GM18526 (cell line): ENCODE measurements at regions not wholly inside any gene's neighbourhood (a gene's known extent, or its start where the extent isn't known, plus 50 kb on each side); places are given as distances from the start of the nearest gene placed in this dataset.

Experiments used
- POLR2A ChIP-seq: IDR thresholded peaks from 3 replicates; pipeline ENCODE4 v1.6.1; 2011; ENCODE audit not compliant: insufficient read length; ENCODE audit errors: extremely low read depth

DNA sequence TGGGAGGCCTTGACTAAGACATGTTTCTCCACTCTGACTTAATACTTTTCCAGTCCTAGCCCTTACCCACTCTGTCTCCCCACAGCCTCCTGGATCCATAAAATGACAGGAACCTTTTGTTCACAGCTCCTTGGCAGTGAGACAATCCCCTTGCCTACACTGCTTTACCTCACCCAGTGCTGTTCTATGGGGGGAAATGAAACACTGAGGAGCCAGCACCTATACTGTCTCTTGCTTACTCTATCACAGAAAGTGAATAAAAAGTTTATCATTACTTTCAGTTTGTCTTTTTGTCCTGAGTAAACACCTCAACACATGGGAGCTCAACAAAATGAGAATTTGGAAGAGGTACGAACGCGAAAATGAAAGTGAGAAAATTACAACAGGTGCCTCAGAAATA is 127.2 kb upstream of the DAAM1 start:
- no peak for TF ChIP-seq POLR2A

DNA sequence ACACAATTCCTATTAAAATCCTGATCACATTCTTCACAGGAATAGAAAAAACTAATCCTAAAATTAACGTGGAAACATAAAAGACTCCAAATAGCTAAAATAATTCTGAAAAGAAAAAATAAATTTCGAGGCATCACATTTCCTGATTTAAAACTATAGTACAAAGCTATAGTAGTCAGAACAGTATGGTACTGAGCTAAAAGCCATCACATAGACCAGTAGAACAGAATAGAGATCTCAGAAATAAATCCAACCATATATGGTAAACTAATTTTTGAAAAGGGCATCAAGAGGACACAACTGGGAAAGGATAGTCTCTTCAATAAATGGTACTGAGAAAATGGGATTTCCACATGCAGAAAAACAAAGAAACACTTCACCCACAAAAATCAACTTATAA is 125.2 kb upstream of the DAAM1 start:
- no peak for TF ChIP-seq POLR2A

DNA sequence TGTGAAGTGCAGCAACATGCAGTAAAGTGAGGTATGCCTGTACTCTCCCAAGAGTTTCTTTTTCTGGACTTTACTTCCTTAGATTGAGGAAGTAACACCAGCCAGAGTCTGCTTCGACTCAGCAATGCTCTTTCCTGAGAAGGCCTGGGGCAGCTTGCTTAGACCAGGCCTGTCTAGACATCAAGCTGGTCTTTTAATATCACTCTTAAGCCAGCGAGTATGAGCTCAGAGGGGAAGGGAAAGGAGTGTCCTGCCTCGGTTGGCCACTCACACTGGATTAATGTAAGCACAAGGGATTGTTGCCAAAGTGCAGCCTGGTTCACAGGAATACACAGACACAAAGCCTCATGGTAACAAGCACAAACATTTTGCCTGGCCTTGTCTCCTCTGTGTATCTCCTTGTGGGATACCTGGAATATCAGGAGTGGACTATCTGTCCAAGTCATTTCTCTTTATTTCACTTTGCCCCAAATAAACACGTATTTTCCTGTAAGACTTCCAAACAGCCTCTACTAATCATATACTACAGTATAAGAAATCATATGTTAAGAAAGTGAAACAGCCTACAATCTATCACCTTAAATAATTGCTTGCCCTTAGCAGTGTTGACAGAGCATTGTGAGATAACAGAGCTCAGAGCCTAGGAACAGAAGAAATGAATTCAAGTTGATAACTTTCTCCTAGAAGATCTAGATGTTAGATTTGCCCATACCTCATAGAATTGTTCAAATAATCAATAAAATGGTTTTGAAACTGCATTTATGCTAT is 121.2 kb upstream of the DAAM1 start:
- no peak for TF ChIP-seq POLR2A

DNA sequence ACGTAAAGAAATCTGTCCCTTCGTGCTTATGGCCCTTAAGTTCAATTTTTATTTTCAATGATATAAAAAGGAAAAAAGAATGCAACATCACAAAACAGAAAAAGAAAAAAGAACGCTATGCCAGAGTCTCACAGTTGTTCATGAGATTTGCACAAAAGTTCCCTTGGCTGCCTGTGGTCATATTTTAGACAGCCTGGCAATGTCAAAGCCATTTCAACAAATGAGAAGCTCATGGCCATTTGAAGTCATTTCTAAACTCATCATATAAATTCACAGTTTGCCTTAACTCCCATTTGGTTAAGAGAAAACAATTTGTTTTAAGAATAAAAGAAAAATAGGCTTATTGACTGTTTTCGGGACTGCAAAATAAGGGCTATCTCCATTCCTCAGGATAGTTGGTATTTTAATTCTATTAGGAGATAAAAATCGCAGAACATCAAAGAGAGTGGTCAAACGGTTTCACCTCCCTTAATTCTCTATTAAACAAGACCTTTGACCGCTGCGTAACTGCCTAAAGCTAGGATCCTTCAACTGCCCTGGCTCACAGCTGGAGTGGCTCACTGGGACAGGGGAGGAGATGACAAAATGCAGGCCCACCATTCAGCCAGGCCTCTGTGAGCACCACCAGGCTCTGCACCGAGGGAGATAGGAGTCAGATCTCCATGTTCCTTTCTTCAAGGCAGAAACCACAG is 119.2 kb upstream of the DAAM1 start:
- TF ChIP-seq POLR2A, result no peak

DNA sequence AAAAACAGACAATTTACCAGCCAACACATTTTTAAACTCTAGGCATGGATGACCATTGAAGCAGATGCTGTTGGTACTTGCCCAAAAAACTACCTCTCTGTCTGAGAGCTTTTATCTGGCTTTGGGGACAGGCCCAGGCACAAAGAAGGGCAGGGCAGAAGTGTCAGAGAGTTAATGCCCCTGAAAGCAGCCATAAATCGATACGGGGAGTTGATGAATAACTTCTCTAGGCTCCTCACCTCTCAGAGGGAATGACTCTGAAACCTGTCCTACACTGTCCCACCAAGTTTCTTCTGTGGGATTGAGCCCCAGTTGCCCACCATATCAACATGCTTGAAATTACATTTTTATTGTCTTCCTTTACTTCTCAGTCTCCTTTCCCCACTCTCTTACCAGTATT is 113.0 kb upstream of the DAAM1 start:
- TF ChIP-seq POLR2A, result no peak

DNA sequence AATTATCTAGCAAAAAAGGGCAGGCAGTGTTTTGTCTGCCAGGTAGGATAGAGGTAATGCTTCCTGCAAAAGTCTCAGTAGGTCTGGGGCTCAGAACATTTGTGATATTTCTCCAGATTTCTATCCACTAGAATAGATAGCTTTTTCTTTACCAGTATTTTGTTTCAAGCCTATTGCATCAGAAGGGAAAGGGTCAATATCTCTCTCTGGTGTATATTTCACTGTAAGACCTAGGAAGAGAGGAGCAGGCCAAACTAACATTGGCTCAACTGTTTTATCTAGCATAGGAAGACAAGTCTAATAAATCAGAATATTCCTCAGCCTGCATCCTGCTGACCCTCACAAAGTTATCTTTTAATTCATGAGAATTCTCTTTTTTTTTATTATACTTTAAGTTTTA is 106.7 kb upstream of the DAAM1 start:
- no peak for TF ChIP-seq POLR2A

DNA sequence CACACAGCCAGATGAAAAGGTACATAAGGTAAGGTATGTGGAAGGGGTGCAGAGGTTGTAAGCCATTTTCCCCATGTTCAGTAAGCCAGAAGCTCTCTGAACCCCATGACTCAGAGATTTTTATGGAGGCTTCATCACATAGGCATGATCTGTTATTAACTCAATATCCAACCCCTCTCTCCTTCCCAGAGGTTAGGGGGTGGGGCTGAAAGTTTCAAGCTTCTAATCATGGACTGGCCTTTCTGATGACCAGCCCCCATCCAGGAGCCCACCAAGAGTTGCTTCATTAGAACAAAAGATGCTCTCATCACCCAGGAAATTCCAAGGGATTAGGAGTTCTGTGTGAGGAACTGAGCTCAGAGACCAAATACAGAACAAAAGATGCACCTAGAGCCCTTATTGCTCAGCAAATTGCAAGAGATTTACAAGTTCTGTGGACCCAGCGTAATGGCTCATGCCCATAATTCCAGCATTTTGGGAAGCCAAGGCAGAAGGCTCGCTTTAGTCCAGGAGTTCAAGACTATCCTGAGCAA is 103.2 kb upstream of the DAAM1 start:
- TF ChIP-seq POLR2A, result no peak

DNA sequence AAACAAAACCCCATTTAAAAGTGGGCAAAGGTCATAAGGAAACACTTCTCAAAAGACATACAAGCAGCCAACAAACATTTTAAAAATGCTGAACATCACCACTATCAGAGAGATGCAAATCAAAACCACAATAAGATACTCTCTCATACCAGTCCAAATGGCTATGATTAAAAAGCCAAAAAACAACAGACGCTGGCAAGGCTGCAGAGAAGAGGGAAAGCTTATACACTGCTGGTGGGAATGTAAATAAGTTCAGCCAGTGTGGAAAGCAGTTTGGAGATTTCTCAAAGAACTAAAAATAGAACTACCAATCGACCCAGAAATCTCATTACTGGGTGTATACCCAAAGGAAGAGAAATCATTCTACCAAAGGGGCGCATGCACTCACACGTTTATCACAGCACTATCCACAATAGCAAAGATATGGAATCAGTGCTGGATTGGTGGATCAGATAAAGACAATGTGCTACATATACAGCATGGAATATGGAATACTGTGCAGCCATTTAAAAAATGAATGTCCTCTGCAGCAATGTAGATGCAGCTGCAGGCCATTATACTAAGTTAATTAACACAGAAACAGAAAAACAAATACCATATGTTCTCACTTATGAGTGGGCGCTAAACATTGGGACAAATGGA is 102.1 kb upstream of the DAAM1 start:
- no peak for TF ChIP-seq POLR2A

DNA sequence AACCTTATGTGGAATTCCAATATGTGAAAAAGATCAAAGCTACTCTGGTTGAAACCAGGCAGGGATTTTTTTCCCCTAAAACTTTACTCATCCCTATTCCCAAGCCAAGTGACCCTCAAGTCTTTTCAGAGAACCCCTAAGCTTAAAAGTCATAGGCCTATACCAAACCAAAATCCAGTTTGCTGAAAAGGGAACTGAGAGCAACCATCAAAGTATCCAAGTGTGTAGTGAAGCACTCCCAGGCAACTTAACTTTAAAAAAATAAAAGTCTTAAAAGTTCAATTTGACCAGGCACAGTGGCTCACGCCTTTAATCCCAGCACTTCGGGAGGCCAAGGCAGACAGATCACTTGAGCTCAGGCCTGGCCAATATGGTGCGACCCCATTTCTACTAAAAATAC is 101.2 kb upstream of the DAAM1 start:
- TF ChIP-seq POLR2A, result no peak

DNA sequence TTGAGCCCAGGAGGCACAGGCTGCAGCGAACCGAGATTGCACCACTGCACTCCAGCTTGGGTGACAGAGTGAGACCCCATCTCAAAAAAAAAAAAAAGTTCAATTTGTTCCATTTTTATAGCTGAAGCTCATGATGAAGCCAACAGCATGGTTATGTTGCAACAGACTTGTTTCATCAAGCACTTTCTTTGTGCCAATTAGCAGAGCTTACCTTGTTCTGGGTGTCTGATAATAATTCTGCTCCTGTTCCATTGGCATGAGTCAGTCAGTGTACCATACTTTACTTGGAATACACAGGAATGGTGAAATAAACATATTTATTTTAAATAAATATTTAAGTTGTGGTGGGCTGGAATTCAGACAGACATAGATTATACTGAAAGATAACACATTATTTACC is 100.8 kb upstream of the DAAM1 start:
- TF ChIP-seq POLR2A, result no peak

DNA sequence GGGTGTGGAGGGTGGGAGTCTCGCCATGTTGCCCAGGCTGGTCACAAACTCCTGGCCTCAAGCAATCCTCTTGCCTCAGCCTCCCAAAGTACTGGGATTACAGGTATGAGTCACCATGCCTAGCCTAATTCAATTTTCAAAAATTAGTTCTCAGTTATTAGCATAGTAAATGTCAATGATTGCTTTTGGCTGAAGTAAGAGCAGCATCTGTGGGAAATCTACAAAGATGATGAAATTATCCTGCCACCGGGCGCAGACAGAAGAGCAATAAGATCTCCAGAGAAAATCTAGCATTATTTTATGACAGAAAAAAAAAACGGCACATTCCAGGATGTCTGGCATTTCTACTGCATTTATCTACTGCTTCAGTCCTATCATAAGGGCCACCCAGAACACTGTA is 97.9 kb upstream of the DAAM1 start:
- TF ChIP-seq POLR2A, result no peak

DNA sequence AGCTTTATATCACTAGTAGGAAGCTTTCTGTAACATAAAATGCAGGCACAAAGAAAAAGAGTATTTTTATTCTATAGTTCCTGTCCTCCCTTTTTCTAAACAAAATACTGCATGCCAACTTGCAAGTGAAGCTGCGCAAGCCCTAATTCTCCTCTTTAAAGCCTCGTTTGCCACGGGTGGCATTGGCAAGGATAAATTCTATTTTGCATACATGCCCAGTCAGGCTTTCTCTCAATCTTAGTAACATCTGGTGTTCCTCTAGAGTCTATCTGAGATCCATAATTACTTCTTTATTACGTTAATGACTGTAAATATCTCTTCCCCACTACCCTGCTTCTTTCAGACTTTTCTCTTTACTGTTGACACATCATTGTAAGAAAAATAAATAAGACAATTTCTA is 97.1 kb upstream of the DAAM1 start:
- no peak for TF ChIP-seq POLR2A

DNA sequence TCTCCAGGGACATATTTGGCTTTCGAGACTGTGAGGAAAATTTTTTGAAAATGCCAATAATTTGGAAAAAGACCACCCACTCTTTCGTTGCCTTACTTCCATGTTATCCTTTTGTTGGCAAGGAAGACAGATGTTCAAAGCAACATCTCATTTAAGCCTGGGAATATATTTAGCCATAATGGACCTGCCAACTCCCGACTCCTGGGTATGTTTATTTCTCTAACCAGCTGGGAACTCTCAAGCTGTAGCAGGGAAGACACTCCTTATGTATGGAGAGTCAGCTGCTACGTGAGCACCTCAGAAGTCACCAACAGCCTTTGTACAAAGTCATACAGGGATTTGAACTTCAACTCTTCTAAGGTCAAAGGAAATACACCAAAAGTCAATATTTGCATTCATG is 96.5 kb upstream of the DAAM1 start:
- TF ChIP-seq POLR2A, result no peak

DNA sequence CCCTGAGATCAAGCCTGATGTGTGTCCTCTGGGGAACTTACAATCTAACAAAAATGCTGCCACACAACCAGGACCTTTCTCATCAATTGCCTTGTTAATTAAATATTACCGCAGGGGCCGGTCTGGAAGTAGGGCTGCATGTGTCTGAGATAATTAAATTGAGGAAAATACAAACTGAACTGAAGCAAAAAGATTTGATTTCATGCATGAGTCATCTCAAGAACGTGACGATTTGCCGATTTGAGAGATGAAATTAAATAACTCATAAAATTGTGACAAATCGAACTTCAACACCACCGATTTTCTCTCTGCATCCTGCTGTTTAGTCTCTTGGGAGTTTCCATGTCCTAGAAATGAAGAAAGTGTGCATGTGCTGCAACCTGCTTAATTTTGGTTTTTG is 94.6 kb upstream of the DAAM1 start:
- no peak for TF ChIP-seq POLR2A

DNA sequence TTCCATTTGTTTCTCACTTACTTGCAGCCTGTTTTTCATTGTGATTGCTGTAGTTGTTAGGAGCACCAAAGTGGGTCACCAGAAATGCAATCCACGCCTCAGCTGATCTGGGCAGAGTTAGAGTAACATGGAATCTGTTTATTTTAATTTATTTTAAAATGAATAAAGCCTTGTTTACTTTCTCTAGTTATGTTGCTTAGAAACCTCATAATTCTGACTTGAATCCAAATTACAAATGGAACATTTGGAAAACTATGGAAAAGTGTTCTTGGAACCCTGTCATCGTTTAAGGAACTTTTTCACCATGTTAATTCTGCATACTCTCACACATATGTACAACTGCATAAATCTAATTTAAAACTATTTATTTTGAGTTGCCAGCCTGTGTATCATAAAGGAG is 92.2 kb upstream of the DAAM1 start:
- TF ChIP-seq POLR2A, result no peak

DNA sequence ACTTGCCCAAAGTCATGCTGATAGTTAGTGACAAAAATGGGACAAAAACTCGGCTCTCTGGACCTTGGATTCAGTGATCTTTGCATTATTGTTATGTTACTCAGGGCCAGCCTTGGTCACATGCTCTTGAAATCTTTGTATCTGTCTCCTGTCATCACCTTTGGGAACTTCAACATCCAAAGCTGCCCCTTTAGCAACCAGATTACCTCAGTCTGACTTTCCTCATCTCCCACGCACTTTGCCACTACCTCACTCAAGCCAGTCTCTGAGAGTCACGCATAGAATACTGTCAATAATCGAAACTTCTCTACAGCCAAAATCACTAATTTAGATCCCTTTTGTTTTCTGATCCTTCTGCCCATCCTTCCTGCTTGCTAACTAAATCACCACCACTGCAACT is 90.8 kb upstream of the DAAM1 start:
- no peak for TF ChIP-seq POLR2A
